Esophagus muscularis mucosa (tissue), 3 donors: ENCODE measurements at regions not wholly inside any gene's neighbourhood (a gene's known extent, or its start where the extent isn't known, plus 50 kb on each side); places are given as distances from the start of the nearest gene placed in this dataset.

Source experiments
- CTCF ChIP-seq, 3 experiments: fragments of 200-600 bp in 2 of 3; fragments of 450-650 bp in 1 of 3; sonication (generic) in 2 of 3; IDR thresholded peaks; one replicate each; pipeline ENCODE4 v1.5.1; 2017 to 2019; ENCODE audit warnings: antibody characterized with exemption in 3 of 3, mild to moderate bottlenecking in 2 of 3, moderate library complexity in 1 of 3
- POLR2A ChIP-seq: fragments of 450-650 bp; IDR thresholded peaks from one replicate; pipeline ENCODE4 v1.6.1; 2017; ENCODE audit warnings: antibody characterized with exemption, moderate library complexity, mild to moderate bottlenecking, low read depth

GRCh38 chr2:122966461-122966860 lies 1058.6 kb upstream of the CNTNAP5 start:
- TF ChIP-seq CTCF (IDR thresholded peaks at IDR 0.05) (no peak), POLR2A (no peak)
